PFSK-1 (cell line): ENCODE measurements at regions not wholly inside any gene's neighbourhood (a gene's known extent, or its start where the extent isn't known, plus 50 kb on each side); places are given as distances from the start of the nearest gene placed in this dataset.

Source experiments
- POLR2AphosphoS5 ChIP-seq: IDR thresholded peaks from 2 replicates; pipeline ENCODE4 v1.6.1; 2012; ENCODE audit warnings: low read depth, mild to moderate bottlenecking, control low read depth, low read length, moderate library complexity
- REST ChIP-seq, 2 experiments: IDR thresholded peaks; 2 replicates each; pipeline versions ENCODE4 v1.6.1 to v1.8.0; 2011 to 2012; ENCODE audit warnings: low read depth in 2 of 2, low read length in 2 of 2, control low read depth in 1 of 2, inconsistent platforms in 1 of 2, mild to moderate bottlenecking in 1 of 2, moderate library complexity in 1 of 2; ENCODE audit not compliant: insufficient read depth in 1 of 2
- SIN3A ChIP-seq: IDR thresholded peaks from 2 replicates; pipeline ENCODE4 v1.6.1; 2012; ENCODE audit warnings: mild to moderate bottlenecking, low read length, moderate library complexity, borderline replicate concordance; ENCODE audit not compliant: insufficient read depth
- TAF1 ChIP-seq: IDR thresholded peaks from 2 replicates; pipeline ENCODE4 v1.6.1; 2012; ENCODE audit warnings: low read length, control low read depth, borderline replicate concordance; ENCODE audit not compliant: insufficient read depth

GRCh38 chr6:3958255-3958654 lies 109.1 kb downstream of the FAM50B start:
- TF ChIP-seq REST (IDR thresholded peaks at IDR 0.05; ENCODE audit: insufficient read depth in 1 of 2, low read depth in 2 of 2, low read length in 2 of 2) (no peak), POLR2AphosphoS5 (no peak), SIN3A (no peak), TAF1 (no peak)
